K562 (cell line): ENCODE measurements at regions not wholly inside any gene's neighbourhood (a gene's known extent, or its start where the extent isn't known, plus 50 kb on each side); places are given as distances from the start of the nearest gene placed in this dataset.

Source experiments
- CREB1 ChIP-seq, 2 experiments: sonication (generic) in 1 of 2; formaldehyde crosslinking in 1 of 2; IDR thresholded peaks; 2 replicates each; pipeline versions ENCODE4 v1.6.1 to v1.8.0; 2012 to 2022; ENCODE audit warnings: inconsistent platforms in 1 of 2, mild to moderate bottlenecking in 1 of 2, missing genetic modification reagents in 1 of 2, moderate library complexity in 1 of 2
- E2F3 ChIP-seq: fragments of 250-450 bp; sonication (Bioruptor Pico); IDR thresholded peaks from 2 replicates; pipeline ENCODE4 v1.4.0; 2020; ENCODE audit warnings: mild to moderate bottlenecking
- FOXK2 ChIP-seq, 2 experiments: fragments of 450-650 bp; IDR thresholded peaks in 1 of 2; conservative IDR thresholded peaks in 1 of 2; 2 replicates each; pipeline ENCODE4 v1.6.1; 2016; ENCODE audit warnings: low read depth in 2 of 2, mild to moderate bottlenecking in 1 of 2
- HEY1 ChIP-seq: fragments of 250-450 bp; sonication (Bioruptor Pico); IDR thresholded peaks from 2 replicates; pipeline ENCODE4 v1.5.0; 2020; ENCODE audit warnings: mild to moderate bottlenecking, moderate library complexity, borderline replicate concordance
- MAFF ChIP-seq: IDR thresholded peaks from 2 replicates; pipeline ENCODE4 v1.6.1; 2012; ENCODE audit warnings: low read length, improper control_type of control experiment
- MYC ChIP-seq, 2 experiments: fragments of 250-450 bp in 1 of 2; sonication (Bioruptor Pico) in 1 of 2; IDR thresholded peaks; 2 replicates each; pipeline versions ENCODE4 v1.5.1 to v1.6.1; 2012 to 2021; ENCODE audit warnings: low read depth in 2 of 2, borderline replicate concordance in 1 of 2, improper control_type of control experiment in 1 of 2, low read length in 1 of 2, mild to moderate bottlenecking in 1 of 2, moderate library complexity in 1 of 2
- NR3C1 ChIP-seq: sonication (generic); formaldehyde crosslinking; IDR thresholded peaks from 2 replicates; pipeline ENCODE4 v1.8.1; 2022; ENCODE audit warnings: missing genetic modification reagents
- RBM25 ChIP-seq: fragments of 200-400 bp; formaldehyde crosslinking; IDR thresholded peaks from 2 replicates; pipeline ENCODE4 v1.6.1; 2018; ENCODE audit warnings: low read length, low read depth, moderate library complexity; ENCODE audit not compliant: severe bottlenecking
- RBM39 ChIP-seq: fragments of 200-400 bp; formaldehyde crosslinking; optimal IDR thresholded peaks from 2 replicates; pipeline ENCODE3; 2018; ENCODE audit warnings: low read depth, low read length
- RFX5 ChIP-seq: IDR thresholded peaks from 2 replicates; pipeline ENCODE4 v1.6.1; 2011; ENCODE audit warnings: low read depth, mild to moderate bottlenecking, improper control_type of control experiment, low read length
- TRIM24 ChIP-seq, 2 experiments: fragments of 450-650 bp; IDR thresholded peaks; 2 replicates each; pipeline ENCODE4 v1.6.1; 2016
- ZNF212 ChIP-seq: fragments of 450-650 bp; formaldehyde crosslinking; IDR thresholded peaks from 2 replicates; pipeline ENCODE4 v1.4.0; 2020; ENCODE audit warnings: mild to moderate bottlenecking
- TF ChIP-seq, protein P1 (sequence below): sonication (generic); formaldehyde crosslinking; IDR thresholded peaks from 2 replicates; pipeline ENCODE4 v1.5.0; 2020; ENCODE audit warnings: missing genetic modification reagents

DNA sequence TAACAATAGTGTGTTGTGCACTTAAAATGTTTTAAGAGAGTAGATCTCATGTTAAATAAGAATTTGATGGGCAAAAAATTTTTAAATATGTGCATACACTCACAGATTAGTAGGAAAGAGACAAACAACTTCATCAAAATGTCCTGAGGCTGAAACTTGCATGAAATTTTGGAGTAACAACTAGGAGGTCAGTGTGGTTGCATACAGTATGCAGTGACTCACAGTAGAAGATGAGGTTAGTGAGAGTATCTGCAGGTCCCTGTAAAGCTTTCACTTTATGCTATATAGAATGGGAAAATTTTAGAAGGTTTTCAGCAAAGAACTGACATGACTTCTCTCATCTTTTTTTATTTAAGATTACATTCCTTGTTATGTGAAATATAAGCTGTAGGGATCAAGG, 453.1 kb upstream of the KLHL4 start (continued):
- TF ChIP-seq, protein P1, sequence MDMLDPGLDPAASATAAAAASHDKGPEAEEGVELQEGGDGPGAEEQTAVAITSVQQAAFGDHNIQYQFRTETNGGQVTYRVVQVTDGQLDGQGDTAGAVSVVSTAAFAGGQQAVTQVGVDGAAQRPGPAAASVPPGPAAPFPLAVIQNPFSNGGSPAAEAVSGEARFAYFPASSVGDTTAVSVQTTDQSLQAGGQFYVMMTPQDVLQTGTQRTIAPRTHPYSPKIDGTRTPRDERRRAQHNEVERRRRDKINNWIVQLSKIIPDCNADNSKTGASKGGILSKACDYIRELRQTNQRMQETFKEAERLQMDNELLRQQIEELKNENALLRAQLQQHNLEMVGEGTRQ (CRISPR knock-in tag), result no peak
- no peak for TF ChIP-seq MAFF
- TF ChIP-seq E2F3, result no peak
- TF ChIP-seq RBM25, result no peak
- TF ChIP-seq NR3C1 (CRISPR knock-in tag), result no peak
- TF ChIP-seq ZNF212, result no peak
- TF ChIP-seq RFX5, result no peak
- no peak for TF ChIP-seq RBM39
- TF ChIP-seq CREB1 (IDR thresholded peaks at IDR 0.05), result no peak
- no peak for TF ChIP-seq CREB1 (CRISPR knock-in tag; IDR thresholded peaks at IDR 0.05)
- no peak for TF ChIP-seq TRIM24 (IDR thresholded peaks at IDR 0.05)
- TF ChIP-seq MYC (IDR thresholded peaks at IDR 0.05; ENCODE audit: low read depth, low read length), result no peak
- no peak for TF ChIP-seq MYC (CRISPR knock-in tag; IDR thresholded peaks at IDR 0.05; ENCODE audit: borderline replicate concordance, low read depth)
- no peak for TF ChIP-seq HEY1 (CRISPR knock-in tag)
- TF ChIP-seq FOXK2 (conservative IDR thresholded peaks at IDR 0.05 in 1 of 2, IDR thresholded peaks at IDR 0.05 in 1 of 2; ENCODE audit: low read depth in 2 of 2), result no peak
